HG03135 (cell line): ENCODE measurements at regions not wholly inside any gene's neighbourhood (a gene's known extent, or its start where the extent isn't known, plus 50 kb on each side); places are given as distances from the start of the nearest gene placed in this dataset.
"Not testable (repeated sequence)": the region's sequence is repeated elsewhere in the genome, so short reads cannot be mapped to it uniquely, and the experiment has no call there.

Experiments used
- ATAC-seq: cut with Tn5 transposase; IDR thresholded peaks from one replicate; pipeline ENCODE4 v1.9.1; 2021; ENCODE audit warnings: mild to moderate bottlenecking, moderate library complexity; ENCODE audit not compliant: unreplicated experiment

GRCh38 chr11:91124363-91124762 is 901.5 kb upstream of the CHORDC1 start:
- ATAC-seq: no peak

- no peak for ATAC-seq
Observed at GRCh38 chr11:91115116-91115515, 892.3 kb upstream of the CHORDC1 start.

- ATAC-seq: no peak
Observed at GRCh38 chr11:91104237-91104636, 881.4 kb upstream of the CHORDC1 start.

- ATAC-seq: no peak
Observed at GRCh38 chr11:91100427-91100826, 877.6 kb upstream of the CHORDC1 start.

GRCh38 chr11:91097083-91097482 is 874.2 kb upstream of the CHORDC1 start:
- ATAC-seq: no peak

GRCh38 chr11:91093141-91093540 is 870.3 kb upstream of the CHORDC1 start:
- ATAC-seq: no peak

- ATAC-seq: no peak
Observed at GRCh38 chr11:91091563-91091962, 868.7 kb upstream of the CHORDC1 start.

GRCh38 chr11:91086028-91086427 is 863.2 kb upstream of the CHORDC1 start:
- no peak for ATAC-seq

- ATAC-seq: no peak
Observed at GRCh38 chr11:91082255-91082654, 859.4 kb upstream of the CHORDC1 start.

- no peak for ATAC-seq
Observed at GRCh38 chr11:91081440-91082043, 858.7 kb upstream of the CHORDC1 start.

- ATAC-seq: no peak
Observed at GRCh38 chr11:91078221-91078620, 855.4 kb upstream of the CHORDC1 start.

- ATAC-seq: no peak
Observed at GRCh38 chr11:91075032-91075695, 852.3 kb upstream of the CHORDC1 start.

- ATAC-seq: no peak
Observed at GRCh38 chr11:91067666-91068065, 844.8 kb upstream of the CHORDC1 start.

- no peak for ATAC-seq
Observed at GRCh38 chr11:91066456-91067047, 843.7 kb upstream of the CHORDC1 start.

GRCh38 chr11:91063399-91063798 is 840.5 kb upstream of the CHORDC1 start:
- ATAC-seq: not testable (repeated sequence)

GRCh38 chr11:91047882-91048281 is 825.0 kb upstream of the CHORDC1 start:
- no peak for ATAC-seq

GRCh38 chr11:91046261-91046660 is 823.4 kb upstream of the CHORDC1 start:
- ATAC-seq: no peak

- ATAC-seq: no peak
Observed at GRCh38 chr11:91041626-91042025, 818.8 kb upstream of the CHORDC1 start.

- ATAC-seq: no peak
Observed at GRCh38 chr11:91023731-91024130, 800.9 kb upstream of the CHORDC1 start.

GRCh38 chr11:91011503-91011902 is 788.7 kb upstream of the CHORDC1 start:
- no peak for ATAC-seq

- no peak for ATAC-seq
Observed at GRCh38 chr11:91005458-91005857, 782.6 kb upstream of the CHORDC1 start.

- ATAC-seq: no peak
Observed at GRCh38 chr11:90997241-90997640, 774.4 kb upstream of the CHORDC1 start.
